GM19438 (cell line): ENCODE measurements at regions not wholly inside any gene's neighbourhood (a gene's known extent, or its start where the extent isn't known, plus 50 kb on each side); places are given as distances from the start of the nearest gene placed in this dataset.
"Not testable (repeated sequence)": the region's sequence is repeated elsewhere in the genome, so short reads cannot be mapped to it uniquely, and the experiment has no call there.

ENCODE experiments used
- ATAC-seq: cut with Tn5 transposase; IDR thresholded peaks from one replicate; pipeline ENCODE4 v1.9.1; 2021; ENCODE audit warnings: low read depth; ENCODE audit not compliant: unreplicated experiment

GRCh38 chr18:4573735-4574134 lies 118.6 kb upstream of the DLGAP1 start:
- no peak for ATAC-seq

GRCh38 chr18:4557502-4557901 lies 102.4 kb upstream of the DLGAP1 start:
- ATAC-seq: no peak

DNA sequence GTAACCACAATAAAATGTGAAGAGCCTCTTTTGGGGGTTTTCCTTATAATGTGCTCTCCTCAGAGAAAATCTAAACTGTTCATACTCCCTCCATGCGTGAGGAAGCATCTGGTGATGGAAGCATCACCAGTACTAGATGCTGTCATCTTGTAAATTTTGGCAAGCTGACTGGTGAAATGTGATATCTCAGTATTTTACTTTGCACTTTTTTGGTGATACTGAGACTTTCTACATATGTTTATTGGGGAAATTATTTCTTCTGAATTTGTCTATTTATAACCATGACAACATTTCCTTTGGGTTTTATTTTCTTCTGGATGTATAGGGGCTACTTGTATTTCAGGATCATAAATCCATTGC lies 95.9 kb upstream of the DLGAP1 start:
- no peak for ATAC-seq

DNA sequence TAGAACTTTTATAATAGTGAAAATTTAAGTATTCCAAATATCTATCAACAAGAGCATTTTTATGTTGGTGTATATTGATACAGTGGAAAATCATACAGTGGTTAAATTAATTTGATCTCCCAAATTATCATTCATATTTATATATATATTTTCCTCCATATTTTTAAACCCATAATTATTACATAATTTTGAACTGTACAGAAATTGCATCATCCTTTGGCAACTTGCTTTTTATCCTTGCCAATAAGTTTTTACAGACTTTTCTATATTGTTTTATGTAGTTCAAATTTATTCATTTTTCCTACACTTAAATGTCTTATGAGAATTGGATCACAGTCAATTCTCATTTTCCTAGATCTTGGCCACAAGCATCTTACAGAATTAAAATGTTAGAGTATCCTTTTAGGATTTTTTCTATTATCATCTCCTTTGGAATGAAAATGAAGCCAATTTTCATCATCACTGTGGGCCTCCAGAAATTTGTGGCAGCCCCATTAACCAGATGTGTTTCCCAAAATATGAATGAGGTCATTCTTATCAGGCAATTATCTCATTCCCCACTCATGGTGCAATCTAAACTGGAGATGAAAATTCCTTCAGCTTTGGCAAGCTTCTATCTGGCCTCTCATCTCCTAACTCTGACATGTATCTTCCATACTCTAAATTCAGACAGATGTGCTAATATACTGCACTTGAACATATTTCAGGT lies 94.2 kb upstream of the DLGAP1 start:
- no peak for ATAC-seq

DNA sequence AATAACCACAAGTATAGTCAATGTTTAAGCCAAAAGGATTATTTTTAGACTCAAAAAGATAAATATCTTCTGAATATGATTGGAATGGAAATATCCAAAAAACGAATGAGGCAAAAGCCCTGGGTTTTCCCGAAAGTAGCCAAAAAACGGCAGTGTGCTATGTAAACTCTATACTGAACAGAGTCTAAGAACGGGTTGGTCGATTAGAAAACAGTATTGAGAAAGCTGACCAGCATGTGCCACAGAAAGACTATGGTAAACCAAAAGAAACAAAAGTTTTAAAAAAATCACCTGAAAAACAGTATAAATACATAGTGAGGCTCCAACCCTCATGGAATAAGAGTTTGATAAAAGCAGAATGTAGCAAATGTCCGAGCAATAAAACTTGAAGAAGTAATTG lies 92.0 kb upstream of the DLGAP1 start:
- ATAC-seq: no peak

DNA sequence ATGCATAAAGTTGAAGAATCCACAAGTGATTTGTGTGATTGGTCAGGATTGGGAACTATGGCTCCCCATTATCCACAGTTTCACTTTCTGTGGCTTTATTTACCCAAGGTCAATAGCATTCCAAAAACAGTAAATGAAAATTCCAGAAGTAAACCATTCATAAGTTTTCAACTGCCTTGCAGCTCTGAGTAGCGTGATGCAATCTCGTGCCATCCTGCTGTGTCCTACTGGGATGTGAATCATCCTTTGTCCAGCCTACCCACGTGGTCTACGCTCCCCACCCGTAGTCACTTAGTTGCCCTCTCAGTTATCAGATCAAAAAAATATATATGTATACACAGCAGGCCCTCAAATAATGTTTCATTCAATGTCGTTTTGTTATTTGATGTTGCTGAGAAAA lies 89.0 kb upstream of the DLGAP1 start:
- ATAC-seq: no peak

GRCh38 chr18:4543711-4544110 lies 88.6 kb upstream of the DLGAP1 start:
- ATAC-seq: no peak

DNA sequence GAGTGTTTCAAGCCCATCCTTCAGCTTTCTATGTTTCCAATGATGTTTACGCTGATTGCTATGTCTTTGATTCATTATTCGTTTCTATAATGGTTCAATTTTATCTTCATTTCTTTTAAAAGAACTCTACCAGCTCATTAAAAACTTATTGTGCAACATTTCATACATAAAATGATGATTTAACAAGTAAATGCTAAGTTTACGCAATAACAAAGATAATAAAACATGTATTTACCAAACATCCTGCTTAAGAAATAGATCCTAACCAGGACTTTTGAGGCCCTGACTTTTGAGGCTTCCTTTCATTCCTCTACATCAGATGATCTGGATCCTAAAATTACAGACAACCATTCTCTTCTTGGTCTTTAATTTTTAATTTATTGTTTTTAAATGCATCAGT lies 86.5 kb upstream of the DLGAP1 start:
- ATAC-seq: no peak

DNA sequence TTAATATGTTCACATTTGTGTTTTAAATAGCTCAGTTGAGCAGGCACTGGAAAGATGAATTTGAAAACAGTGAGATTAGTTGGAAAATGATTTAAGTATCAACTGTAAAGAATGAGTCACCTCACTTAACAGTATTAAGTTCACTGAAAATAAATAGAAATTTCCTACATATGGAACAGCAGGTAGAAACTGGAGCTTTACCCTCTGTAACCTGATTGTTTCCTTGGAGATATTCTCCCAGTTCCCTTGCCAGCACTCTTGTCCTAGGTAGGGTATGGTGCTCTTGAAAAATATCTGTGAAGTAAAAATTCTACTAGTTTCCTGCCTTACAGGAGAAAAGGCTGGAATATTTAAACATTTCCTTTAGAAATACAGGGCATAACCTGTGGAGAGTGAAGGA lies 81.3 kb upstream of the DLGAP1 start:
- no peak for ATAC-seq

- no peak for ATAC-seq
These were observed 73.3 kb upstream of the DLGAP1 start for GRCh38 chr18:4528405-4528804.

GRCh38 chr18:4527826-4528225 lies 72.7 kb upstream of the DLGAP1 start:
- not testable (repeated sequence) for ATAC-seq

DNA sequence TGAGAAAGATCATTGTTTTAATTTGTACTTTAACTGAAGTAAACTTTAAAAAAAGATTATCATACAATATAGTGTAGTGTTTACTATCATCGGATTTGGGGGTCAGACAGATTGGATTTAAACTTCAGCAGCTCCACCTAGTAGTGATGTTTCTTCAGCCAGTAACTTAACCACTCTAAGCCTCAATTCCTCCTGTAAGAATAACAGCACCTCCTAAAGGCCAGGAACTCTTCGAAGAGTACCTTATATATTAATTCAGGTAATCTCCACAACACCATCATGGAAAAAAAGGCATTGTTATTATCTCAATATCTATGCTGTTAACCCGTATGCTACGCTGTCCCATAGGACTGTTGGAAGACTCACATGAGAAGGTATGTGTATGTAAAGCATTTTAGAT lies 69.0 kb upstream of the DLGAP1 start:
- no peak for ATAC-seq

DNA sequence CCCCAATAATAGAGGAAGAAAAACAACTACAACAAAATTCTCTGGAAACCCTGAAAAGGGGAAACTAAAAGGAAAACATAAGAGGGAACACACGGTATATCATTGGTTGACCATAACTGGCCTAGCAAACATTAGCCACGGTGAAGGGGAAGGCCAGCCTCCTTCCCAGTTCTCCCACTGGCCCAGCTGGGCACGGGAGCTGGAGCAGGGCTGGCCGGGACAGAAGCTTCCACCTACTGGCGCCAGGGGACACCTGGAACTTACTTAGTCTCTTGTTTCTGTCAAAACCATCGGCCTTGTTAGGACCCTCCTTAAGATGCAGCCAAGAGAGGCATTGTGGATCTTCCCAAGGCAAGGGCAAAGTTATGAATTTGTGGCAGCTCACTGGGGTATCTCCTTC lies 56.1 kb upstream of the DLGAP1 start:
- no peak for ATAC-seq

DNA sequence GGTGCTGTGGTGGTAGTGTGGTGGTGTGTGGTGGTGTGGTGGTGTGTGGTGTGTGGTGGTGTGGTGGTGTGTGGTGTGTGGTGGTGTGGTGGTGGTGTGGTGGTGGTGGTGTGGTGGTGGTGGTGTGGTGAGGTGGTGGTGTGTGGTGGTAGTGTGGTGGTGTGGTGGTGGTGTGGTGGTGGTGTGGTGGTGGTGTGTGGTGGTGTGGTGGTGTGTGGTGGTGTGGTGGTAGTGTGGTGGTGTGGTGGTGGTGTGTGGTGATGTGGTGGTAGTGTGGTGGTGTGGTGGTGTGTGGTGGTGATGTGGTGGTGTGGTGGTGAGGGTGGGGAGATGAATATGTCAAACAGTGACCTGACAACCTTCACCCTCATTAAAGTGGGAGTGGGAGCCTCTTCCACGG lies 55.6 kb upstream of the DLGAP1 start:
- no peak for ATAC-seq

- ATAC-seq: no peak
These were observed 55.1 kb upstream of the DLGAP1 start for GRCh38 chr18:4510160-4510559.
